Liver (tissue), 8 donors: ENCODE measurements at regions not wholly inside any gene's neighbourhood (a gene's known extent, or its start where the extent isn't known, plus 50 kb on each side); places are given as distances from the start of the nearest gene placed in this dataset.

Experiments used
- DNase-seq: peaks from one replicate; pipeline ENCODE4 v3.0.0-alpha.2; 2017; ENCODE audit warnings: low spot score
- H3K27ac ChIP-seq, 2 donors: one replicate each; pipeline ENCODE4 v1.7.0; 2013; ENCODE audit warnings: inconsistent platforms in 2 of 2, low read length in 2 of 2, control low read depth in 1 of 2, low read depth in 1 of 2, mild to moderate bottlenecking in 1 of 2
- H3K27me3 ChIP-seq, 4 donors: one replicate each; pipeline versions ENCODE4 v1.6.1 to v1.7.0; 2013; ENCODE audit warnings: low read length in 3 of 4, inconsistent platforms in 1 of 4, mild to moderate bottlenecking in 1 of 4, moderate library complexity in 1 of 4; ENCODE audit not compliant: control insufficient read depth in 4 of 4, insufficient read depth in 4 of 4
- H3K36me3 ChIP-seq, 4 donors: one replicate each; pipeline versions ENCODE4 v1.6.1 to v1.7.0; 2013; ENCODE audit warnings: low read length in 3 of 4, mild to moderate bottlenecking in 3 of 4, low read depth in 1 of 4, moderate library complexity in 1 of 4; ENCODE audit not compliant: control insufficient read depth in 4 of 4, insufficient read depth in 3 of 4
- H3K4me1 ChIP-seq, 4 donors: one replicate each; pipeline versions ENCODE4 v1.6.1 to v1.7.0; 2013; ENCODE audit warnings: low read length in 3 of 4, mild to moderate bottlenecking in 3 of 4, moderate library complexity in 1 of 4; ENCODE audit not compliant: control insufficient read depth in 4 of 4, insufficient read depth in 4 of 4
- H3K4me3 ChIP-seq, 3 donors: one replicate each; pipeline versions ENCODE4 v1.6.1 to v1.7.0; 2013; ENCODE audit warnings: low read length in 3 of 3, control low read depth in 1 of 3, low read depth in 1 of 3, mild to moderate bottlenecking in 1 of 3
- H3K9ac ChIP-seq, 2 donors: one replicate each; pipeline ENCODE4 v1.7.0; 2013; ENCODE audit warnings: low read length in 2 of 2, mild to moderate bottlenecking in 2 of 2, moderate library complexity in 2 of 2, control low read depth in 1 of 2, low read depth in 1 of 2
- H3K9me3 ChIP-seq, 4 donors: one replicate each; pipeline versions ENCODE4 v1.6.1 to v1.7.0; 2013; ENCODE audit warnings: low read length in 3 of 4; ENCODE audit not compliant: control insufficient read depth in 4 of 4
- EGR1 ChIP-seq, 2 donors: IDR thresholded peaks; 2 replicates each; pipeline ENCODE4 v1.6.1; 2016 to 2018; ENCODE audit warnings: antibody characterized with exemption in 2 of 2, low read depth in 2 of 2
- FOXA1 ChIP-seq: IDR thresholded peaks from 2 replicates; pipeline ENCODE4 v1.6.1; 2016; ENCODE audit warnings: antibody characterized with exemption
- FOXA2 ChIP-seq: IDR thresholded peaks from 2 replicates; pipeline ENCODE4 v1.6.1; 2016; ENCODE audit warnings: antibody characterized with exemption
- GABPA ChIP-seq, 2 donors: IDR thresholded peaks in 1 of 2; conservative IDR thresholded peaks in 1 of 2; 2 replicates each; pipeline ENCODE4 v1.6.1; 2016; ENCODE audit warnings: antibody characterized with exemption in 2 of 2, mild to moderate bottlenecking in 1 of 2, moderate library complexity in 1 of 2
- HNF4A ChIP-seq, 2 donors: conservative IDR thresholded peaks; 2 replicates each; pipeline ENCODE4 v1.6.1; 2016; ENCODE audit warnings: antibody characterized with exemption in 2 of 2, mild to moderate bottlenecking in 2 of 2
- HNF4G ChIP-seq: IDR thresholded peaks from 2 replicates; pipeline ENCODE4 v1.6.1; 2016; ENCODE audit warnings: antibody characterized with exemption
- JUND ChIP-seq, 2 donors: IDR thresholded peaks; 2 replicates each; pipeline ENCODE4 v1.6.1; 2016; ENCODE audit warnings: antibody characterized with exemption in 2 of 2
- NR2F2 ChIP-seq: IDR thresholded peaks from 2 replicates; pipeline ENCODE4 v1.6.1; 2016; ENCODE audit warnings: antibody characterized with exemption
- RAD21 ChIP-seq, 2 donors: IDR thresholded peaks; 2 replicates each; pipeline ENCODE4 v1.6.1; 2016; ENCODE audit warnings: antibody characterized with exemption in 2 of 2, mild to moderate bottlenecking in 2 of 2
- RXRA ChIP-seq, 2 donors: IDR thresholded peaks; 2 replicates each; pipeline ENCODE4 v1.6.1; 2017 to 2018; ENCODE audit warnings: antibody characterized with exemption in 2 of 2, mild to moderate bottlenecking in 1 of 2
- SP1 ChIP-seq: IDR thresholded peaks from 2 replicates; pipeline ENCODE4 v1.6.1; 2018; ENCODE audit warnings: antibody characterized with exemption, mild to moderate bottlenecking
- TAF1 ChIP-seq: conservative IDR thresholded peaks from 2 replicates; pipeline ENCODE4 v1.6.1; 2016; ENCODE audit warnings: antibody characterized with exemption, mild to moderate bottlenecking
- YY1 ChIP-seq: IDR thresholded peaks from 2 replicates; pipeline ENCODE4 v1.6.1; 2016; ENCODE audit warnings: antibody characterized with exemption, mild to moderate bottlenecking
- WGBS: extraction: QIAGEN DNeasy Blood & Tissue Kit; methylation state at CpG from one replicate; pipeline ENCODE4 v1.1.7; 2013; 5-methylcytosine and 5-hydroxymethylcytosine counted together
- TF ChIP-seq, protein P1 (sequence below): fragments of 150-350 bp; IDR thresholded peaks from 2 replicates; pipeline ENCODE4 v1.5.1; 2017; ENCODE audit warnings: improper control_type of control experiment, low read depth, low read length; ENCODE audit not compliant: missing input control
- TF ChIP-seq, protein P2 (sequence below): IDR thresholded peaks from 2 replicates; pipeline ENCODE4 v1.6.1; 2016; ENCODE audit warnings: antibody characterized with exemption, mild to moderate bottlenecking
- TF ChIP-seq, protein P3 (sequence below): IDR thresholded peaks from 2 replicates; pipeline ENCODE4 v1.6.1; 2016; ENCODE audit warnings: antibody characterized with exemption
- TF ChIP-seq, protein P4 (sequence below): IDR thresholded peaks from 2 replicates; pipeline ENCODE4 v1.6.1; 2016; ENCODE audit warnings: antibody characterized with exemption
- TF ChIP-seq, protein P5 (sequence below): IDR thresholded peaks from 2 replicates; pipeline ENCODE4 v1.6.1; 2016; ENCODE audit warnings: antibody characterized with exemption
- donor health status: healthy.
- donor health status: healthy.
- donor health status: healthy.
- donor health status: healthy.
- donor health status: healthy.

DNA sequence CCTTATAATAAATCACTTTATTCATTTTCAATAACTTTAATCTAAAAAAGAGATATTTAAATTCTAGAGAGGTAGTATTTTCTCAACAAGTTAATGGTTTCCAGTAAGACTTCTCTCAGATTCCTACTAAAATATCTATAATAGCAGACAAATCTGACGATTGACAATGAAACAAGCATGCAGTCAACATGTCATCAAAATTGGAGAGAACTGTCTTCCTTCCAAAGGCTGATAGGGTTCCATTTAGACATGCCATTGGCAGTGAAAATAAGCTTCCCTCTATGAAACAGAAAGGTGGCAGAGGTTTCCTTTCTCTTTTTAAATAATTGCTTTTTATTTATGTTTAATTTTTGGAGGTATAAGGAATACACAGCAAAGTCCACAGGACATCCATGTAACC lies 217.1 kb downstream of the POM121L12 start:
- Histone ChIP-seq H3K9me3 (peaks cover 0 to 5% (median 0%) of the 10 kb centered on the region in 4 donors), H3K27me3 (no peaks in the 10 kb centered on the region), H3K4me1 (no peaks in the 10 kb centered on the region), H3K4me3 (no peak overlapping the region), H3K27ac (no peak overlapping the region), H3K9ac (no peak overlapping the region), H3K36me3 (no peaks in the 10 kb centered on the region)
- WGBS: 60% methylated on average over 1 of the region's 1 CpG
- TF ChIP-seq, protein P1, sequence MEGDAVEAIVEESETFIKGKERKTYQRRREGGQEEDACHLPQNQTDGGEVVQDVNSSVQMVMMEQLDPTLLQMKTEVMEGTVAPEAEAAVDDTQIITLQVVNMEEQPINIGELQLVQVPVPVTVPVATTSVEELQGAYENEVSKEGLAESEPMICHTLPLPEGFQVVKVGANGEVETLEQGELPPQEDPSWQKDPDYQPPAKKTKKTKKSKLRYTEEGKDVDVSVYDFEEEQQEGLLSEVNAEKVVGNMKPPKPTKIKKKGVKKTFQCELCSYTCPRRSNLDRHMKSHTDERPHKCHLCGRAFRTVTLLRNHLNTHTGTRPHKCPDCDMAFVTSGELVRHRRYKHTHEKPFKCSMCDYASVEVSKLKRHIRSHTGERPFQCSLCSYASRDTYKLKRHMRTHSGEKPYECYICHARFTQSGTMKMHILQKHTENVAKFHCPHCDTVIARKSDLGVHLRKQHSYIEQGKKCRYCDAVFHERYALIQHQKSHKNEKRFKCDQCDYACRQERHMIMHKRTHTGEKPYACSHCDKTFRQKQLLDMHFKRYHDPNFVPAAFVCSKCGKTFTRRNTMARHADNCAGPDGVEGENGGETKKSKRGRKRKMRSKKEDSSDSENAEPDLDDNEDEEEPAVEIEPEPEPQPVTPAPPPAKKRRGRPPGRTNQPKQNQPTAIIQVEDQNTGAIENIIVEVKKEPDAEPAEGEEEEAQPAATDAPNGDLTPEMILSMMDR: no peak
- TF ChIP-seq, protein P2, sequence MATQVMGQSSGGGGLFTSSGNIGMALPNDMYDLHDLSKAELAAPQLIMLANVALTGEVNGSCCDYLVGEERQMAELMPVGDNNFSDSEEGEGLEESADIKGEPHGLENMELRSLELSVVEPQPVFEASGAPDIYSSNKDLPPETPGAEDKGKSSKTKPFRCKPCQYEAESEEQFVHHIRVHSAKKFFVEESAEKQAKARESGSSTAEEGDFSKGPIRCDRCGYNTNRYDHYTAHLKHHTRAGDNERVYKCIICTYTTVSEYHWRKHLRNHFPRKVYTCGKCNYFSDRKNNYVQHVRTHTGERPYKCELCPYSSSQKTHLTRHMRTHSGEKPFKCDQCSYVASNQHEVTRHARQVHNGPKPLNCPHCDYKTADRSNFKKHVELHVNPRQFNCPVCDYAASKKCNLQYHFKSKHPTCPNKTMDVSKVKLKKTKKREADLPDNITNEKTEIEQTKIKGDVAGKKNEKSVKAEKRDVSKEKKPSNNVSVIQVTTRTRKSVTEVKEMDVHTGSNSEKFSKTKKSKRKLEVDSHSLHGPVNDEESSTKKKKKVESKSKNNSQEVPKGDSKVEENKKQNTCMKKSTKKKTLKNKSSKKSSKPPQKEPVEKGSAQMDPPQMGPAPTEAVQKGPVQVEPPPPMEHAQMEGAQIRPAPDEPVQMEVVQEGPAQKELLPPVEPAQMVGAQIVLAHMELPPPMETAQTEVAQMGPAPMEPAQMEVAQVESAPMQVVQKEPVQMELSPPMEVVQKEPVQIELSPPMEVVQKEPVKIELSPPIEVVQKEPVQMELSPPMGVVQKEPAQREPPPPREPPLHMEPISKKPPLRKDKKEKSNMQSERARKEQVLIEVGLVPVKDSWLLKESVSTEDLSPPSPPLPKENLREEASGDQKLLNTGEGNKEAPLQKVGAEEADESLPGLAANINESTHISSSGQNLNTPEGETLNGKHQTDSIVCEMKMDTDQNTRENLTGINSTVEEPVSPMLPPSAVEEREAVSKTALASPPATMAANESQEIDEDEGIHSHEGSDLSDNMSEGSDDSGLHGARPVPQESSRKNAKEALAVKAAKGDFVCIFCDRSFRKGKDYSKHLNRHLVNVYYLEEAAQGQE: no peak
- TF ChIP-seq JUND (IDR thresholded peaks at IDR 0.05): no peak
- TF ChIP-seq NR2F2: no peak
- TF ChIP-seq SP1: no peak
- no peak for TF ChIP-seq EGR1 (IDR thresholded peaks at IDR 0.05; ENCODE audit: low read depth in 2 of 2)
- no peak for TF ChIP-seq FOXA1
- no peak for TF ChIP-seq RAD21 (IDR thresholded peaks at IDR 0.05)
- TF ChIP-seq HNF4G: no peak
- TF ChIP-seq TAF1: no peak
- TF ChIP-seq, protein P3, sequence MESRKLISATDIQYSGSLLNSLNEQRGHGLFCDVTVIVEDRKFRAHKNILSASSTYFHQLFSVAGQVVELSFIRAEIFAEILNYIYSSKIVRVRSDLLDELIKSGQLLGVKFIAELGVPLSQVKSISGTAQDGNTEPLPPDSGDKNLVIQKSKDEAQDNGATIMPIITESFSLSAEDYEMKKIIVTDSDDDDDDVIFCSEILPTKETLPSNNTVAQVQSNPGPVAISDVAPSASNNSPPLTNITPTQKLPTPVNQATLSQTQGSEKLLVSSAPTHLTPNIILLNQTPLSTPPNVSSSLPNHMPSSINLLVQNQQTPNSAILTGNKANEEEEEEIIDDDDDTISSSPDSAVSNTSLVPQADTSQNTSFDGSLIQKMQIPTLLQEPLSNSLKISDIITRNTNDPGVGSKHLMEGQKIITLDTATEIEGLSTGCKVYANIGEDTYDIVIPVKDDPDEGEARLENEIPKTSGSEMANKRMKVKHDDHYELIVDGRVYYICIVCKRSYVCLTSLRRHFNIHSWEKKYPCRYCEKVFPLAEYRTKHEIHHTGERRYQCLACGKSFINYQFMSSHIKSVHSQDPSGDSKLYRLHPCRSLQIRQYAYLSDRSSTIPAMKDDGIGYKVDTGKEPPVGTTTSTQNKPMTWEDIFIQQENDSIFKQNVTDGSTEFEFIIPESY: no peak
- no peak for TF ChIP-seq FOXA2
- TF ChIP-seq HNF4A (conservative IDR thresholded peaks at IDR 0.05): no peak
- no peak for TF ChIP-seq YY1
- TF ChIP-seq, protein P4, sequence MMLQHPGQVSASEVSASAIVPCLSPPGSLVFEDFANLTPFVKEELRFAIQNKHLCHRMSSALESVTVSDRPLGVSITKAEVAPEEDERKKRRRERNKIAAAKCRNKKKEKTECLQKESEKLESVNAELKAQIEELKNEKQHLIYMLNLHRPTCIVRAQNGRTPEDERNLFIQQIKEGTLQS: no peak
- DNase-seq: no peak

DNA sequence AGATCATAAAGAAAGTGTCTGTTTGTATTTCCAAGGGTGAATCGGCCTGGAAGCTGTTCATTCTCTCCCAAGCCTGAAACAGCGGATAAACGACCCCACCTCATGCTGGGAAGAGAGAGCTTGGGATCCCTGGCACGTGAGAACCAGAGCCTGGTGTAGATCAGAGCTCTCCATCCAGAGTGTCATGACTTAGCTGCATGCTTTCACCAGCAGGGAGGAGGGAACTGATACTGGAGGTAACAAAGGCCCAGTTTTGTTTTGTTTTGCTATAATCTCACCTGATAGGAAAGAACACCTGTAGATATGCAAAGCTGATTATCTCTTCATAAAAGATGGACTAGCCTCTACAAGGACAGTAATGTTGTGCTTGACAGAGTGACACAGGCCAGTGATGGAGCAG lies 236.6 kb downstream of the POM121L12 start:
- H3K9ac ChIP-seq: no peak overlapping the region
- no peaks in the 10 kb centered on the region for H3K36me3 ChIP-seq
- DNase-seq: no peak
- no peak overlapping the region for H3K27ac ChIP-seq
- no peak overlapping the region for H3K4me3 ChIP-seq
- H3K27me3 ChIP-seq: no peaks in the 10 kb centered on the region
- H3K9me3 ChIP-seq: no peaks in the 10 kb centered on the region
- no peaks in the 10 kb centered on the region for H3K4me1 ChIP-seq
- 26% methylated on average over 4 of the region's 4 CpGs for WGBS
- TF ChIP-seq, protein P1: no peak
- TF ChIP-seq, protein P5, sequence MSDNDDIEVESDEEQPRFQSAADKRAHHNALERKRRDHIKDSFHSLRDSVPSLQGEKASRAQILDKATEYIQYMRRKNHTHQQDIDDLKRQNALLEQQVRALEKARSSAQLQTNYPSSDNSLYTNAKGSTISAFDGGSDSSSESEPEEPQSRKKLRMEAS: no peak
- TF ChIP-seq GABPA (IDR thresholded peaks at IDR 0.05 in 1 of 2, conservative IDR thresholded peaks at IDR 0.05 in 1 of 2) (no peak), RXRA (IDR thresholded peaks at IDR 0.05) (no peak), RAD21 (IDR thresholded peaks at IDR 0.05) (no peak)
- TF ChIP-seq, protein P3: no peak
